ENCODE measurements at regions not wholly inside any gene's neighbourhood (a gene's known extent, or its start where the extent isn't known, plus 50 kb on each side); places are given as distances from the start of the nearest gene placed in this dataset.

DNA sequence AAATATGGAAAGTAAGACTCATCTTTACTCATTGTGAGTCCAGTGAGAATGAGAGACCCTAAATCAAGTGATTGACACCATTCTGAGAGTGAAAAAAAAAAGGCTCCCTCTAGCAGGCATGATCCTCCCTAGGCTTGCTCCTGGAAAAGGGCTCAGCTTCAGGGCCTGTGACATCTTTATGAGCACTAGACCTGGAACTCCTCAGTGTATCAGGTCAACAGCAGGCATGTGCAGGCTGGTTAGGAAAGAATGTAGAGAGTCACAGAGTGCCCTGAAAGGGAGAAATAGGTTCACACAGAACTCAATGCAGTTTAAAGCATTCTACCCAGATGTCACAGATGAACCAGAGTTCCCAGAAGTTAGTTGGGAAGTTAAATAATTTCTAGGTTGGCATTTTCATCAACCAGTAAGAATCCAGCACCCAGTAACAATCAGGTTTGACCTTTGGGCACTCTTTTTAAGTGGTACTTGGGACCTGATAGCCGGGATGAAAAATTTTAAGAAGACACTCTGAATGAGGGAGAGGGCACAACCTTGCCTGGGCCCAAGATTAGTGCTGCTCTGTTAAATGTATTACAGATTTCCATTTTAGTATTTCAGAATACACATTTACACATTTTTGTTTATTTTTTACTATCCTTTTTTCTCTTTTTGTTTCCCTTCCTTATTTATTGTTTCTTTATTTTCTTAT lies 828.8 kb downstream of the C12orf50 start:
- no peak for TF ChIP-seq CTCF (IDR thresholded peaks at IDR 0.05)
- no peak for TF ChIP-seq POLR2A (IDR thresholded peaks at IDR 0.05)
